IgD-negative memory B cell (primary cell): ENCODE measurements at regions not wholly inside any gene's neighbourhood (a gene's known extent, or its start where the extent isn't known, plus 50 kb on each side); places are given as distances from the start of the nearest gene placed in this dataset.

Source experiments
- H3K27ac Mint-ChIP-seq, 3 donors: one replicate each; pipeline ENCODE4 v1.8.0; 2020 to 2022; ENCODE audit warnings: mild to moderate bottlenecking in 3 of 3, mixed read lengths in 3 of 3, moderate library complexity in 1 of 3
- H3K27me3 Mint-ChIP-seq: one replicate; pipeline ENCODE4 v1.8.0; 2021; ENCODE audit warnings: mixed read lengths
- H3K36me3 Mint-ChIP-seq: one replicate; pipeline ENCODE4 v1.8.0; 2020; ENCODE audit warnings: mild to moderate bottlenecking, mixed read lengths
- H3K4me1 Mint-ChIP-seq, 3 donors: one replicate each; pipeline ENCODE4 v1.8.0; 2020 to 2022; ENCODE audit warnings: mixed read lengths in 3 of 3, mild to moderate bottlenecking in 1 of 3
- H3K4me3 Mint-ChIP-seq, 4 donors: one replicate each; pipeline ENCODE4 v1.8.0; 2020 to 2022; ENCODE audit warnings: mild to moderate bottlenecking in 4 of 4, mixed read lengths in 4 of 4, moderate library complexity in 3 of 4
- H3K9me3 Mint-ChIP-seq, 3 donors: one replicate each; pipeline ENCODE4 v1.8.0; 2020 to 2021; ENCODE audit warnings: mixed read lengths in 3 of 3, mild to moderate bottlenecking in 1 of 3

DNA sequence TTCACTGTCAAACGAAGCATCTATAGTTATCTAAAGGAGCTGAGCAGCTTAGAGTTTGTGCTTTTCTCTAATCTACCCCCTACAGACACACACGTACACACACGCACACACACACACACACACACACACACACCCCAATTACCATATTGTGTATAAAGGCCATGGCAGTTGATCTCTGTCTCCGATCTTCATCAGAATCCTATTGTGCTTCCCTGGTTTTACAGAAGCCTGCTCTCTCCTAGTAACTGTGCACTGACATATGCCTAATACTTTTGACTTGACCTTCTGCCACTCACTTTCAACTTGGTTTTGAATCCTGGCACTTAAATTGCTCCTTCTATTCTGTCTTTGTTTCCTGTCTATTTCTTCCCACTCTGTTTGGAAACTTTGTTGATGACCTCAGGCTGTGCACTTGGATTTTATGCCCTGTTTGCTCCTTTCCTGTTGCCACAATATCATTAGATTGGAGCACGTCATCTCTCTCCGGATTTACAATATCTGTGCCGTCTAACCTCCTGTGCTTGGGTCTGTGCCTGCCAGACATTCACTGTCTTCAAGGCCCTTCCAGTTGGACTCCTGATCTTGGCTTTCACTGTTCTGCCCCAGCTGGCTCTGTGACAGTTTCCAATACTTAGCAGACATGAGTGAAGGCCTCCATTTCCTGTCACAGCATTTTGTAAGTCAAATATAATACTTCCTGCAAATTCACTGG, 928.1 kb downstream of the FAT4 start:
- H3K9me3 Mint-ChIP-seq, result peaks cover 0 to 12% (median 5%) of the 10 kb centered on the region in 3 donors
- H3K36me3 Mint-ChIP-seq, result no peaks in the 10 kb centered on the region
- H3K4me3 Mint-ChIP-seq, result no peak overlapping the region
- H3K4me1 Mint-ChIP-seq, result no peaks in the 10 kb centered on the region
- no peak overlapping the region for H3K27ac Mint-ChIP-seq
- no peaks in the 10 kb centered on the region for H3K27me3 Mint-ChIP-seq

DNA sequence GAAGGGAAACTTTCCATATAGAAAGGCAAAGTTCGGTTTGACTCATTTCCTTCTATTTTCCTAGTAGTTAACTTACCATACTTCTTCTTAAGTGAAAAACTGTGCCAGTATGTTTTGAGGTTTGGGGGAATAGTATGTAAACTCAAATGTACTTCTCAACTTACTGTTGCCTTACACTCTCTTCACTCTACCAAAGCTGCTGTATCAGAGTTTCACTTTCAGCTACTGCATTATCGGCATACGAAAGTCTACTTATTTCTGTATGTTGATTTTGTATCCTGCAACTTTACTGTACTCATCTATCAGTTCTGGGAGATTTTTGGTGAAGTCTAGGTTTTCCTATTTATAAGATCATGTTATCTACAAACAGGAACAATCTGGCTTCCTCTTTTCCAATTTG, 932.7 kb downstream of the FAT4 start:
- H3K9me3 Mint-ChIP-seq, result peaks cover 3 to 11% (median 5%) of the 10 kb centered on the region in 3 donors
- H3K4me1 Mint-ChIP-seq, result no peaks in the 10 kb centered on the region
- no peak overlapping the region for H3K4me3 Mint-ChIP-seq
- H3K27me3 Mint-ChIP-seq, result no peaks in the 10 kb centered on the region
- H3K27ac Mint-ChIP-seq, result no peak overlapping the region
- H3K36me3 Mint-ChIP-seq, result no peaks in the 10 kb centered on the region

DNA sequence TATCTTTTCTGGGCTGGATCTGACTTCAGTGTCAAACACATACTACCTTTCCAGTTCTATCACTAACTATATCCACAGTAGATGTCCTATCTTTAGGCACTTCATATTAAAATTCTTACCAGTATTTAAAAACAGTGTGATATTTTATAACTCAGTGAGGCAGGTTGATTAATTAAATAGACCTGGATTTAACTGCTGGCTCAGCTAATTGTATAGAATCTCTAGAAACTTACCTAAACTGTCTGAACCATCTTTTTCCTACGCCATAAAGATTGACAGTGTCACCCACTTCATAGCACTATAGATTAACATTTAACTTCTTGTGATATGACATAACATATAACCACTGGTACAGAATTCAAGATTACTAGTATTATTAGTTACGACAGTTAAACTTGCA, 935.3 kb downstream of the FAT4 start:
- no peaks in the 10 kb centered on the region for H3K36me3 Mint-ChIP-seq
- H3K9me3 Mint-ChIP-seq, result peaks cover 3 to 19% (median 7%) of the 10 kb centered on the region in 3 donors
- no peaks in the 10 kb centered on the region for H3K27me3 Mint-ChIP-seq
- no peaks in the 10 kb centered on the region for H3K4me1 Mint-ChIP-seq
- no peak overlapping the region for H3K4me3 Mint-ChIP-seq
- no peak overlapping the region for H3K27ac Mint-ChIP-seq

DNA sequence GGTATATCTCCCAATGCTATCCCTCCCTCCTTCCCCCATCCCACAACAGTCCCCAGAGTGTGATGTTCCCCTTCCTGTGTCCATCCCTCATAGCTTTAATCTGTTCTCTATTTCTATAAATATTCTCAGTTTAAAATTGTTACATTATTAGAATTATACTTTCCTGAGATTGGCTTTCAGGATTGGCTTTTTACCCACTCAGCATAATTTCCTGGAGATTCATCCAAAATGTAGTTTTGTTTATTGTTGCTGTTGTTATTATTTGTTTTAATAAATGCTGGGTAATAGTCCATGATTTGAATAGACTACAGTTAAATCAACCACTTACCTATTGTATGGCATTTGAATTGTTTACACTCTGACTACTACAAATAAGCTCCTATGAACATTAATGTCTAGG, 936.4 kb downstream of the FAT4 start:
- Mint-ChIP-seq H3K36me3 (no peaks in the 10 kb centered on the region), H3K4me3 (no peak overlapping the region), H3K27ac (no peak overlapping the region), H3K4me1 (no peaks in the 10 kb centered on the region), H3K27me3 (no peaks in the 10 kb centered on the region), H3K9me3 (peaks cover 3 to 19% (median 7%) of the 10 kb centered on the region in 3 donors)

DNA sequence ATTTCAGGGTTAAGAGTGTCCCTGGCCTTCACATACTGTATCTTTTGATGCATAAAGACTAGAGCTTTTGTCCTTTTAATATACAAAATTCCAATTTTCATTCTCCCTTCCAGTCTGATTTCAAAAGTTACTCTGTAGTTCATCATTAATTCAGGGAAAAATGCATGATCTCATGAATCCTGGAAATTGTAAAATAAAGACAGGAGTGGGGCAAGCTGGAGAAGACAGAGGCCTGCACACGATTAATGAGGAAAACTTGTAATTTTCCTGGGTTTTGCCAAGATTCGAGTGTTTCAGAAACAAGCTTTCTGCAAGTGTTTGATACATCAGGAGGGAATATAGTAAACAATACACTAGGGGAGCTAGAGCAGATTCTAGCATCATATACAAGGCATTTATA, 947.9 kb downstream of the FAT4 start:
- Mint-ChIP-seq H3K4me3 (no peak overlapping the region), H3K4me1 (no peaks in the 10 kb centered on the region), H3K27me3 (no peaks in the 10 kb centered on the region), H3K36me3 (no peaks in the 10 kb centered on the region), H3K9me3 (no peaks in the 10 kb centered on the region), H3K27ac (no peak overlapping the region)

DNA sequence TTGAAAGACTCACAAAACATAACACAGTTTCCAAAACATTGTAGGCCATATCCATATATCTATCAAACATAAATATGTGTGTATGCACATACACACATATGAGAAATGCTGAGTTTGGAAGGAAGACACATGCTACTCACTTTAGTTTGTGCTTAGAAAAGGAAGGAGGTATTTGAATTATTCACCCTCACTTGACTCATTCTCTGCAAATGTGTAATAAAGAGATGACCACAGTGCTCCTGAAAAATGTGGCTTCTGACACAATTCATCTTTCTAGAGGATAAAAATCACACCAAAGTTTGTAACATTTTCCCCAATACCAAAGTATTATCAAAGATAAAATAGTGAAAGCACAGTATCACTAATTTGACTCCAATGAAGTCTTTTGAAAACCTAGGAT, 950.1 kb downstream of the FAT4 start:
- no peaks in the 10 kb centered on the region for H3K4me1 Mint-ChIP-seq

DNA sequence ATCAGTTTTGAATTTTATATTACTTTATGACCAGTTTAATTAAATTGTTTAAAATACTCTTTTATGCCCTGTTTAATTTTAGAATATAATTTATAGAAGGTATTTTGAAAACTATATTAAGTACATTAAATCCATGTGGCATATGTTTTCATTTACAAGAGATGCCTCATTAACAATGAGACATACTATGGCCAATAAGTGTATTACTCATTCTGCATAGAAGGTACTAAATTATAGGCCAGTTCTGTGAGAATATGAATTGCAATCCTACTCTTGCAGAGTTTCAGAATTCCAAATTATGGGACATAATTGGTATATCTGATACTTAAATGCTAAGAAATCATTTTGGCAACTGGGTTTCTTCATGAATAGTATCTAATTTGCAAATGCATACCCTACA, 951.1 kb downstream of the FAT4 start:
- no peak overlapping the region for H3K4me3 Mint-ChIP-seq
- no peaks in the 10 kb centered on the region for H3K27me3 Mint-ChIP-seq
- no peaks in the 10 kb centered on the region for H3K4me1 Mint-ChIP-seq
- H3K9me3 Mint-ChIP-seq, result no peaks in the 10 kb centered on the region
- no peak overlapping the region for H3K27ac Mint-ChIP-seq
- H3K36me3 Mint-ChIP-seq, result peaks cover 2% of the 10 kb centered on the region

More for the DNA sequence above, 950.1 kb downstream of the FAT4 start:
- Mint-ChIP-seq H3K4me3 (no peak overlapping the region), H3K36me3 (no peaks in the 10 kb centered on the region), H3K9me3 (no peaks in the 10 kb centered on the region), H3K27me3 (no peaks in the 10 kb centered on the region), H3K27ac (no peak overlapping the region)

DNA sequence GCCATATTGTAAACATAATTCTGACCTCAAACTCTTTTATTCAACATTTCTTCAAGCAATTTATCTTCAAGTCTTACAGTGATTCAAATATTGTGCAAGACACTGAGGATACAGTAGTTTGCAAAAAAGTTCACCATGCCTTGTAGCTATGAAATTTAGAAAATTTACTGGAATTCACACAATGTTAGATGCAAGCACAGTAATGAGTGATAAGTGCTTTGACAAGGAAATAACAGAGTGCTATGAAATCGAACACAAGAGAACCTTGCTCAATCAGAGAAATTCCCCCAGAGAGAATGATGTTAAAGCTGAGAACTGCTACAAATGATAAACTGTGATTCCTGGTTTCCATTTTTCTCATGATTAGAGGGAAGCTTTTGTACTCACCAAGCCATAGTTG, 952.9 kb downstream of the FAT4 start:
- no peaks in the 10 kb centered on the region for H3K27me3 Mint-ChIP-seq
- peaks cover 0 to 6% (median 3%) of the 10 kb centered on the region in 3 donors for H3K9me3 Mint-ChIP-seq
- no peak overlapping the region for H3K27ac Mint-ChIP-seq

DNA sequence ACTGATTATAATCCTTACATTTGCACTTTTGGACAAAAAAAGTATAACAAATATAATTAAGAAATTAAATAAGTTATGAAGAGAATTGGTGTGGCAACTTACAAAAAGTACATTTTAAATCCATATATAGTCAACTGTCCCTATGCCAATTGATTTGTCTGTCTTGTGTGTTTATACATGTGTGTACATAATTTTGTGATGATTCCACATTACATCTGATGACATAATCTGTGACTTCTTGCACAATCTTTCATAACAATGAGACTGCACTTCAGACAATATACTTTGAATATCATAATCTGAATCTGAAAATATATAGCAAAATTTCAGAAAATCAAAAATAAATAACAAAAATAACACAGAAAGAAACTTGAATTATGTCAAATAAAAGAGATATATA, 953.4 kb downstream of the FAT4 start:
- Mint-ChIP-seq H3K9me3 (peaks cover 0 to 6% (median 3%) of the 10 kb centered on the region in 3 donors), H3K27ac (no peak overlapping the region), H3K27me3 (no peaks in the 10 kb centered on the region), H3K4me1 (no peaks in the 10 kb centered on the region), H3K4me3 (no peak overlapping the region), H3K36me3 (peaks cover 2% of the 10 kb centered on the region)

More for the DNA sequence above, 952.9 kb downstream of the FAT4 start:
- Mint-ChIP-seq H3K36me3 (peaks cover 2% of the 10 kb centered on the region), H3K4me3 (no peak overlapping the region), H3K4me1 (no peaks in the 10 kb centered on the region)

DNA sequence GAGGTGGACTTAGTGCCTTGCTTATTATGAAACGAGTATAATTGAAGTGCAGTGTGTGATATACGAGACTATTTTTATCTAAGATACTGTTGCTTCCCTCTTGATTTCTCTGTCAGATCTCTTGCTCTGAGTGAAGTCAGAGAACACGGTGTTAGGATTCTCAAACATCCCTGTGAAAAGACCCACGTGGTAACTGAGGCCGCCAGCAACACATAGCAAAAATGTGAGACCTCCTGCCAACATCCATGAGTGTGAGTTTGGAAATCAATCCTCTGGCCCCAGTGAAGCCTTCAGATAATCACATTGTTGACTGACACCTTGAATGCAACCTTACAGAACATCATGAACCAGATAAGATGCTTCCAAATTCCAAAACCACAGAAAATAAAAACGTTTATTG, 954.4 kb downstream of the FAT4 start:
- no peaks in the 10 kb centered on the region for H3K27me3 Mint-ChIP-seq
- H3K27ac Mint-ChIP-seq, result no peak overlapping the region
- peaks cover 0 to 6% (median 3%) of the 10 kb centered on the region in 3 donors for H3K9me3 Mint-ChIP-seq
- H3K36me3 Mint-ChIP-seq, result peaks cover 2% of the 10 kb centered on the region
- H3K4me3 Mint-ChIP-seq, result no peak overlapping the region
- H3K4me1 Mint-ChIP-seq, result no peaks in the 10 kb centered on the region

DNA sequence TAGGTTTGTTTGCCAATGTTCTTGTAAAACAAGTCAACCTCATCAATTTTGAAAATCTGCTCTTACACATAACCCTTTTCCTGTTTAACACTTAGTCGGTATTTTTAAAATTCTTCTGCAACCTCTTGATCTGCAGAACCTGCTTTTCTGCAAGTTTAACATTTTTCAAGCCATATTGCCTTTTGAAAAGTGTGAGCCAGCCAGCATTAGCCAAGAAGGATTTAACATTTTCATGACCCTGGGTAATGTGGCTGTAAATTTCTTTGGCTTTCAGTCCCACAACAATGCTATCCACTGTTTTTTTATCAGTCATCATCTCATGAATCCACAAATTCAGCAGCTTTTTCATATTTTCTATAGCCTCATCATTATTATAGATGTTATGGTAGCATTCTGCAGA, 956.5 kb downstream of the FAT4 start:
- Mint-ChIP-seq H3K27ac (no peak overlapping the region), H3K4me1 (no peaks in the 10 kb centered on the region), H3K4me3 (no peak overlapping the region), H3K36me3 (peaks cover 2% of the 10 kb centered on the region), H3K9me3 (peaks cover 0 to 6% (median 3%) of the 10 kb centered on the region in 3 donors), H3K27me3 (no peaks in the 10 kb centered on the region)

DNA sequence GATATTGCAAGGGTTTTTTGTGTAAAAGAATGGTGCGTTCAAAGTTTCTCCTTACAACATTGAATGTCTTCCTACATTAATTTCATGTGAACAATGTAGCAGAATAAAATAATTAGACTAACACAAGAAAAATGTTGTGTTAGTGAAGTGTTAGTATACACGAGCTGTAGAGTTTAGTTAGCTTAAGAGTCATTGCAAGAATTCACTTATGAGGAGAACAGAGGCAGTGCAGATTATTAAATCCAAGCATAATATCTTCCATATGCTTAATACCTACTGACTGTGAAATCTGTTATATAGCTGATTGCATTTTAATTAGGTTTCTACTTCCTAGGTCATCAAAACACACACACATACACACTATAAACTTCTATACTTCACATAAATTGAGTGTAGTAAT, 959.0 kb downstream of the FAT4 start:
- peaks cover 2 to 6% (median 3%) of the 10 kb centered on the region in 3 donors for H3K9me3 Mint-ChIP-seq
- no peak overlapping the region for H3K27ac Mint-ChIP-seq
- H3K27me3 Mint-ChIP-seq, result no peaks in the 10 kb centered on the region
- no peak overlapping the region for H3K4me3 Mint-ChIP-seq
- no peaks in the 10 kb centered on the region for H3K4me1 Mint-ChIP-seq
- peaks cover 2% of the 10 kb centered on the region for H3K36me3 Mint-ChIP-seq

DNA sequence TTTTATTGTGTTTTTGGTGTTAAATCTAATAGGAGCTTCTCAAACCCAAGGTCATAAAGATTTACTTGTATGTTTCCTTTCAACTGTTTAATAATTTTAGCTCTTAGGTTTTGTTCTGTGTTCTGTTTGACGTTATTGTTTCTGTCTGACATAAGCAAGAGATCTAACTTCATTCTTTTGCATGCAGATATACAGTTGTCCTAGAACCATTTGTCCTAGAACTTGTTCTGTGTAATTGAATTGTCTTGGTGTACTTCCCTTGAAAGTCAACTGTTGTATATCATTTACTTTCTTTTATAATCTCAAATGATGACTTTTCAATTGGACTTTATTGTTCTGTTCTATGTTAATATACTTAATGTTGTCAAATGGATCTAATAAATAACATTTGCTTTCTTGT, 977.1 kb downstream of the FAT4 start:
- no peak overlapping the region for H3K4me3 Mint-ChIP-seq
- no peaks in the 10 kb centered on the region for H3K36me3 Mint-ChIP-seq
- no peaks in the 10 kb centered on the region for H3K4me1 Mint-ChIP-seq
- H3K27ac Mint-ChIP-seq, result no peak overlapping the region
- H3K27me3 Mint-ChIP-seq, result no peaks in the 10 kb centered on the region
- H3K9me3 Mint-ChIP-seq, result peaks cover 1 to 3% (median 3%) of the 10 kb centered on the region in 3 donors

DNA sequence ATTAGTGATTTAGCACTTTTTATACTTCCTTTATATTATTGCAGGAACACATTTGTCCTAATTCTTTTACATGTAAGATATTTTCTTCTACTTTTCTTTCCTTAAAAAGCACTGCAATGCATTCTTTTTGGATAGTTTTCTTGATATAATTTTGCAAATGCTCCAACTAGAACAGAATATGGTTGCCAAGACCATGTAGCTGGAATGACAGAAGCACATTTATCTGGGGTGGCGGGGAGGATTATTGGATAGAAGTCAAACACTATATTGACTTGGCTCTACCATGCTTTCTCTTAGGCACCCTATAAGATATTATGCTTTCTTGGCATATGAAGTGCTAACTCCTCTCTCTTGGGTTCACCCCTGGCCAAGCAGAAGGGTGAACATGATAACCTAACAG, 983.5 kb downstream of the FAT4 start:
- H3K4me3 Mint-ChIP-seq, result no peak overlapping the region
- H3K36me3 Mint-ChIP-seq, result no peaks in the 10 kb centered on the region
- no peak overlapping the region for H3K27ac Mint-ChIP-seq
- H3K9me3 Mint-ChIP-seq, result peaks cover 7 to 15% (median 11%) of the 10 kb centered on the region in 3 donors
- H3K27me3 Mint-ChIP-seq, result no peaks in the 10 kb centered on the region
- H3K4me1 Mint-ChIP-seq, result no peaks in the 10 kb centered on the region

DNA sequence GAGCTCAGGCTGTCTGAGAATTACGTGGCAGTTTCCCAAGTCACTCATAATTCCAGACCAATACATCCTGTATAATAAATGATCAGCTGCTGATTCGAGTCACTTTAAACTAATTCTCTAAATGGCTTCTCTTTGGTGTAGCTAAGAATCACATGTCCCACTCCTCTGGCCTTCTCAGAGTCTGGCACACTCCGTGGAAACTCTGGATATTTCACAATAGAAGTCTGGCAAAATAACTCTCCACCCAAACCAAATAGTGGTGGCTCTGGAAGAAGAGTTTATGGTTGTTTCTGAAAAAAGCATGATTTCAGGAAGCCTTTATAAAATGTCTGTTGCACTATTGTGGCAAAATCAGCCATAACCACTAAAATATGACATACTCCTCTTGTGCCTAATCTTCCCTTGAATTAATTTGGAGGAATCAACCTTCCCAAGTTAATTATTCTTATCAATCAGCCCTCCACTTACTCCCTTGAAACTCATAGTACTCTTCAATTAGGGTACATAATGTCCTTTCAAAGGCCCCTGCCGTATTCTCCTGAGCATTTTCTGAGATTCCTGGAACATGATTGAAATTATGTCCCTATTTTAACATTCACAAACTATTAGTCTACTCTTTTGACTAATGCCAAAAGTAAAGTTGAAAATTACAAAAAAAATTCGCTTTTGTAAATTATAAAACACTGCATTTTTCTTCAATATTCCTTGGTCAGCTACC, 991.6 kb downstream of the FAT4 start:
- H3K9me3 Mint-ChIP-seq, result peaks cover 2 to 10% (median 4%) of the 10 kb centered on the region in 3 donors
- H3K4me3 Mint-ChIP-seq, result no peak overlapping the region
- no peaks in the 10 kb centered on the region for H3K27me3 Mint-ChIP-seq
- no peaks in the 10 kb centered on the region for H3K4me1 Mint-ChIP-seq
- no peaks in the 10 kb centered on the region for H3K36me3 Mint-ChIP-seq
- no peak overlapping the region for H3K27ac Mint-ChIP-seq

DNA sequence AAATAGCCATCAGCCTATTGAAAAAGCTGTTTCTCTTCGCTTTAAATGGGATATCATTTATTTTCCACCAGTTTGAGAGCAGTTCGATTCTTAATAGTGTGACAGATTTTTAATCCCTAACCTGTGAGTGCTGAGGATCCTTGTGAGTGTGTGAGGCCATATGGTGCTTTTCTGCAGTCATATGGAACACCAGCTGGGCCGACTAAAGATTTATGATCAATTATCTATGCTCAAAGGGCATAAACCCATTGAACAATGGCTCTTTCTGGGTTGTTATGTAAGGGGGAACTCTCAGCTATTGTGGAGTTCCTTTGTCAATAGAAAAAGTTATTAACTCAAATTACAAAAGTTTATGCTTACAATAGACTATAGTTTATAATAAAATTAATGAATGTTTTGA, 1003.6 kb downstream of the FAT4 start:
- H3K4me3 Mint-ChIP-seq, result no peak overlapping the region
- H3K9me3 Mint-ChIP-seq, result peaks cover 0 to 7% (median 0%) of the 10 kb centered on the region in 3 donors
- H3K27ac Mint-ChIP-seq, result no peak overlapping the region
- H3K36me3 Mint-ChIP-seq, result no peaks in the 10 kb centered on the region
- H3K27me3 Mint-ChIP-seq, result no peaks in the 10 kb centered on the region
- H3K4me1 Mint-ChIP-seq, result no peaks in the 10 kb centered on the region
